ENCODE measurements at regions not wholly inside any gene's neighbourhood (a gene's known extent, or its start where the extent isn't known, plus 50 kb on each side); places are given as distances from the start of the nearest gene placed in this dataset.

- Histone ChIP-seq H3K4me3 (no peak overlapping the region), H3K9ac (ENCODE audit: insufficient read depth in 1 of 2, low read length in 2 of 2) (no peak overlapping the region), H3K27ac (ENCODE audit: low read depth in 1 of 2, low read length in 1 of 2) (no peak overlapping the region), H3K36me3 (ENCODE audit: control insufficient read depth in 4 of 4, insufficient read depth in 4 of 4, low read length in 4 of 4) (no peaks in the 10 kb centered on the region), H3K4me1 (ENCODE audit: control insufficient read depth in 5 of 5, insufficient read depth in 5 of 5, low read length in 5 of 5) (no peaks in the 10 kb centered on the region), H3K27me3 (ENCODE audit: control insufficient read depth in 3 of 3, insufficient read depth in 3 of 3, low read length in 2 of 3) (peaks cover 13 to 32% (median 31%) of the 10 kb centered on the region in 3 donors), H3K9me3 (ENCODE audit: control insufficient read depth in 4 of 4, insufficient read depth in 3 of 4, low read length in 3 of 4) (no peaks in the 10 kb centered on the region)
- no peak for DNase-seq
- 93 to 95% methylated on average over 1 of the region's 1 CpG for WGBS, 2 donors
- ATAC-seq (ENCODE audit: insufficient read depth, low FRiP score): no peak
- TF ChIP-seq, protein P1, sequence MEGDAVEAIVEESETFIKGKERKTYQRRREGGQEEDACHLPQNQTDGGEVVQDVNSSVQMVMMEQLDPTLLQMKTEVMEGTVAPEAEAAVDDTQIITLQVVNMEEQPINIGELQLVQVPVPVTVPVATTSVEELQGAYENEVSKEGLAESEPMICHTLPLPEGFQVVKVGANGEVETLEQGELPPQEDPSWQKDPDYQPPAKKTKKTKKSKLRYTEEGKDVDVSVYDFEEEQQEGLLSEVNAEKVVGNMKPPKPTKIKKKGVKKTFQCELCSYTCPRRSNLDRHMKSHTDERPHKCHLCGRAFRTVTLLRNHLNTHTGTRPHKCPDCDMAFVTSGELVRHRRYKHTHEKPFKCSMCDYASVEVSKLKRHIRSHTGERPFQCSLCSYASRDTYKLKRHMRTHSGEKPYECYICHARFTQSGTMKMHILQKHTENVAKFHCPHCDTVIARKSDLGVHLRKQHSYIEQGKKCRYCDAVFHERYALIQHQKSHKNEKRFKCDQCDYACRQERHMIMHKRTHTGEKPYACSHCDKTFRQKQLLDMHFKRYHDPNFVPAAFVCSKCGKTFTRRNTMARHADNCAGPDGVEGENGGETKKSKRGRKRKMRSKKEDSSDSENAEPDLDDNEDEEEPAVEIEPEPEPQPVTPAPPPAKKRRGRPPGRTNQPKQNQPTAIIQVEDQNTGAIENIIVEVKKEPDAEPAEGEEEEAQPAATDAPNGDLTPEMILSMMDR (IDR thresholded peaks at IDR 0.05; ENCODE audit: control extremely low read depth, extremely low read depth): no peak
These were observed 95.3 kb downstream of the TEX29 start for GRCh38 chr13:111415765-111416164.

GRCh38 chr13:111418101-111418500 is 97.7 kb downstream of the TEX29 start:
- TF ChIP-seq, protein P1 (IDR thresholded peaks at IDR 0.05; ENCODE audit: control extremely low read depth, extremely low read depth): no peak
- no peak for DNase-seq
- H3K9ac ChIP-seq (ENCODE audit: insufficient read depth in 1 of 2, low read length in 2 of 2): no peak overlapping the region
- ATAC-seq (ENCODE audit: insufficient read depth, low FRiP score): no peak
- H3K36me3 ChIP-seq (ENCODE audit: control insufficient read depth in 4 of 4, insufficient read depth in 4 of 4, low read length in 4 of 4): no peaks in the 10 kb centered on the region
- H3K9me3 ChIP-seq (ENCODE audit: control insufficient read depth in 4 of 4, insufficient read depth in 3 of 4, low read length in 3 of 4): no peaks in the 10 kb centered on the region
- H3K4me1 ChIP-seq (ENCODE audit: control insufficient read depth in 5 of 5, insufficient read depth in 5 of 5, low read length in 5 of 5): no peaks in the 10 kb centered on the region
- no peak overlapping the region for H3K4me3 ChIP-seq
- H3K27ac ChIP-seq (ENCODE audit: low read depth in 1 of 2, low read length in 1 of 2): no peak overlapping the region
- H3K27me3 ChIP-seq (ENCODE audit: control insufficient read depth in 3 of 3, insufficient read depth in 3 of 3, low read length in 2 of 3): peaks cover 9 to 17% (median 10%) of the 10 kb centered on the region in 3 donors
- WGBS, 2 donors: 84 to 88% methylated on average over 6 of the region's 6 CpGs

- 85 to 89% methylated on average over 20 of the region's 20 CpGs for WGBS, 2 donors
- H3K9me3 ChIP-seq (ENCODE audit: control insufficient read depth in 4 of 4, insufficient read depth in 3 of 4, low read length in 3 of 4): no peaks in the 10 kb centered on the region
- ATAC-seq (ENCODE audit: insufficient read depth, low FRiP score): no peak
- no peak overlapping the region for H3K4me3 ChIP-seq
- H3K9ac ChIP-seq (ENCODE audit: insufficient read depth in 1 of 2, low read length in 2 of 2): no peak overlapping the region
- H3K36me3 ChIP-seq (ENCODE audit: control insufficient read depth in 4 of 4, insufficient read depth in 4 of 4, low read length in 4 of 4): no peaks in the 10 kb centered on the region
- H3K27me3 ChIP-seq (ENCODE audit: control insufficient read depth in 3 of 3, insufficient read depth in 3 of 3, low read length in 2 of 3): no peaks in the 10 kb centered on the region
- TF ChIP-seq, protein P1 (IDR thresholded peaks at IDR 0.05; ENCODE audit: control extremely low read depth, extremely low read depth): no peak
- no peaks in the 10 kb centered on the region for H3K4me1 ChIP-seq (ENCODE audit: control insufficient read depth in 5 of 5, insufficient read depth in 5 of 5, low read length in 5 of 5)
- no peak overlapping the region for H3K27ac ChIP-seq (ENCODE audit: low read depth in 1 of 2, low read length in 1 of 2)
- DNase-seq: no peak
These were observed 99.9 kb downstream of the TEX29 start for GRCh38 chr13:111420113-111420876.
